Caki2 (cell line): ENCODE measurements at regions not wholly inside any gene's neighbourhood (a gene's known extent, or its start where the extent isn't known, plus 50 kb on each side); places are given as distances from the start of the nearest gene placed in this dataset.

Source experiments
- DNase-seq: peaks from one replicate; pipeline ENCODE4 v3.0.0-alpha.2; 2015; ENCODE audit warnings: low read depth
- in situ Hi-C: cut with HindIII; loops from 2 replicates; pipeline ENCODE4 v1.10.0; 2016; ENCODE audit warnings: low sequenced_read_pairs, low pct_unique_long_range_greater_than_20kb, mixed read lengths

- in situ Hi-C loops = no loop called here
Measured at GRCh38 chr12:86698641-86698980, 442.4 kb upstream of the MGAT4C start.

GRCh38 chr12:86697916-86698640 is 441.9 kb upstream of the MGAT4C start:
- in situ Hi-C loops = no loop called here
- DNase-seq = no peak

More at GRCh38 chr12:86698641-86698980, 442.4 kb upstream of the MGAT4C start:
- no peak for DNase-seq

GRCh38 chr12:86683568-86684304 is 427.5 kb upstream of the MGAT4C start:
- in situ Hi-C loops = no loop called here
- DNase-seq = peak; percentile 43

- in situ Hi-C loops = no loop called here
- no peak for DNase-seq
Measured at GRCh38 chr12:86681060-86681459, 424.9 kb upstream of the MGAT4C start.

GRCh38 chr12:86675197-86675596 is 419.0 kb upstream of the MGAT4C start:
- DNase-seq = no peak
- in situ Hi-C loops = no loop called here

GRCh38 chr12:86670986-86671385 is 414.8 kb upstream of the MGAT4C start:
- in situ Hi-C loops = no loop called here
- DNase-seq = no peak

GRCh38 chr12:86669010-86669409 is 412.8 kb upstream of the MGAT4C start:
- no peak for DNase-seq
- in situ Hi-C loops = no loop called here

- no peak for DNase-seq
- in situ Hi-C loops = no loop called here
Measured at GRCh38 chr12:86666316-86666715, 410.1 kb upstream of the MGAT4C start.

GRCh38 chr12:86663716-86664115 is 407.5 kb upstream of the MGAT4C start:
- in situ Hi-C loops = no loop called here
- no peak for DNase-seq

GRCh38 chr12:86663173-86663572 is 407.0 kb upstream of the MGAT4C start:
- in situ Hi-C loops = no loop called here

GRCh38 chr12:86662464-86662863 is 406.3 kb upstream of the MGAT4C start:
- DNase-seq = no peak
- in situ Hi-C loops = no loop called here

More at GRCh38 chr12:86663173-86663572, 407.0 kb upstream of the MGAT4C start:
- DNase-seq = no peak

GRCh38 chr12:86660488-86661147 is 404.4 kb upstream of the MGAT4C start:
- DNase-seq = peak; percentile 66
- in situ Hi-C loops = no loop called here

- in situ Hi-C loops = no loop called here
- DNase-seq = peak; percentile 32
Measured at GRCh38 chr12:86659985-86660384, 403.8 kb upstream of the MGAT4C start.

- in situ Hi-C loops = no loop called here
Measured at GRCh38 chr12:86658303-86658702, 402.1 kb upstream of the MGAT4C start.

GRCh38 chr12:86647800-86648199 is 391.6 kb upstream of the MGAT4C start:
- in situ Hi-C loops = no loop called here
- DNase-seq = no peak

More at GRCh38 chr12:86658303-86658702, 402.1 kb upstream of the MGAT4C start:
- no peak for DNase-seq

GRCh38 chr12:86634456-86635410 is 378.5 kb upstream of the MGAT4C start:
- DNase-seq = peak; percentile 96
- in situ Hi-C loops = no loop called here

GRCh38 chr12:86627001-86627400 is 370.8 kb upstream of the MGAT4C start:
- DNase-seq = no peak
- in situ Hi-C loops = no loop called here

- DNase-seq = peak; percentile 25
- in situ Hi-C loops = no loop called here
Measured at GRCh38 chr12:86623267-86623666, 367.1 kb upstream of the MGAT4C start.
